HEK293T (cell line): ENCODE measurements at regions not wholly inside any gene's neighbourhood (a gene's known extent, or its start where the extent isn't known, plus 50 kb on each side); places are given as distances from the start of the nearest gene placed in this dataset.
A peak's percentile ranks its signal among the peaks of the same experiment; 100 is the strongest.

Source experiments
- CTCF ChIA-PET: fragments of 350-600 bp; formaldehyde crosslinking; extraction: SDS; loops from one replicate; lab custom pipeline; 2021; ENCODE audit warnings: antibody characterized with exemption, inconsistent platforms; lab: Yijun Ruan, JAX
- POLR2A ChIA-PET: fragments of 350-600 bp; formaldehyde crosslinking; extraction: SDS; loops from one replicate; lab custom pipeline; 2020; ENCODE audit warnings: antibody characterized with exemption, inconsistent platforms; lab: Yijun Ruan, JAX
- DNase-seq: peaks from one replicate; pipeline ENCODE4 v3.0.0; 2012; ENCODE audit warnings: mixed read lengths; ENCODE audit errors: extremely low spot score
- ARNT ChIP-seq: fragments of 450-650 bp; IDR thresholded peaks from 2 replicates; pipeline ENCODE4 v1.6.1; 2017; ENCODE audit warnings: mild to moderate bottlenecking
- BHLHE40 ChIP-seq: fragments of 450-650 bp; IDR thresholded peaks from 2 replicates; pipeline ENCODE4 v1.6.1; 2016; ENCODE audit warnings: mild to moderate bottlenecking, moderate library complexity, borderline replicate concordance
- CTBP1 ChIP-seq: fragments of 450-650 bp; IDR thresholded peaks from 2 replicates; pipeline ENCODE4 v1.6.1; 2016; ENCODE audit warnings: borderline replicate concordance
- ELF4 ChIP-seq: fragments of 450-650 bp; IDR thresholded peaks from 2 replicates; pipeline ENCODE4 v1.6.1; 2017; ENCODE audit warnings: antibody characterized with exemption
- FOXA1 ChIP-seq: fragments of 450-650 bp; IDR thresholded peaks from 2 replicates; pipeline ENCODE4 v1.6.1; 2016; ENCODE audit warnings: mild to moderate bottlenecking
- FOXK2 ChIP-seq: fragments of 450-650 bp; IDR thresholded peaks from 2 replicates; pipeline ENCODE4 v1.6.1; 2016; ENCODE audit warnings: mild to moderate bottlenecking
- FOXM1 ChIP-seq: fragments of 450-650 bp; IDR thresholded peaks from 2 replicates; pipeline ENCODE4 v1.6.1; 2017; ENCODE audit warnings: mild to moderate bottlenecking, borderline replicate concordance
- HDGF ChIP-seq: fragments of 450-650 bp; IDR thresholded peaks from 2 replicates; pipeline ENCODE4 v1.6.1; 2017; ENCODE audit warnings: antibody characterized with exemption, borderline replicate concordance
- L3MBTL2 ChIP-seq: fragments of 450-650 bp; conservative IDR thresholded peaks from 2 replicates; pipeline ENCODE4 v1.6.1; 2016; ENCODE audit warnings: mild to moderate bottlenecking
- LEF1 ChIP-seq: fragments of 450-650 bp; IDR thresholded peaks from 2 replicates; pipeline ENCODE4 v1.6.1; 2017; ENCODE audit warnings: mild to moderate bottlenecking, borderline replicate concordance
- NFRKB ChIP-seq: fragments of 450-650 bp; IDR thresholded peaks from 2 replicates; pipeline ENCODE4 v1.6.1; 2016; ENCODE audit warnings: mild to moderate bottlenecking, moderate library complexity
- SP1 ChIP-seq: fragments of 450-650 bp; IDR thresholded peaks from 2 replicates; pipeline ENCODE4 v1.6.1; 2017
- SUZ12 ChIP-seq: fragments of 450-650 bp; IDR thresholded peaks from 2 replicates; pipeline ENCODE4 v1.6.1; 2016; ENCODE audit warnings: mild to moderate bottlenecking
- TARDBP ChIP-seq: fragments of 450-650 bp; IDR thresholded peaks from 2 replicates; pipeline ENCODE4 v1.6.1; 2016
- ZNF384 ChIP-seq: fragments of 450-650 bp; IDR thresholded peaks from 2 replicates; pipeline ENCODE4 v1.6.1; 2016
- TF ChIP-seq, protein P1 (sequence below): fragments of 450-650 bp; IDR thresholded peaks from 2 replicates; pipeline ENCODE4 v1.6.1; 2016

DNA sequence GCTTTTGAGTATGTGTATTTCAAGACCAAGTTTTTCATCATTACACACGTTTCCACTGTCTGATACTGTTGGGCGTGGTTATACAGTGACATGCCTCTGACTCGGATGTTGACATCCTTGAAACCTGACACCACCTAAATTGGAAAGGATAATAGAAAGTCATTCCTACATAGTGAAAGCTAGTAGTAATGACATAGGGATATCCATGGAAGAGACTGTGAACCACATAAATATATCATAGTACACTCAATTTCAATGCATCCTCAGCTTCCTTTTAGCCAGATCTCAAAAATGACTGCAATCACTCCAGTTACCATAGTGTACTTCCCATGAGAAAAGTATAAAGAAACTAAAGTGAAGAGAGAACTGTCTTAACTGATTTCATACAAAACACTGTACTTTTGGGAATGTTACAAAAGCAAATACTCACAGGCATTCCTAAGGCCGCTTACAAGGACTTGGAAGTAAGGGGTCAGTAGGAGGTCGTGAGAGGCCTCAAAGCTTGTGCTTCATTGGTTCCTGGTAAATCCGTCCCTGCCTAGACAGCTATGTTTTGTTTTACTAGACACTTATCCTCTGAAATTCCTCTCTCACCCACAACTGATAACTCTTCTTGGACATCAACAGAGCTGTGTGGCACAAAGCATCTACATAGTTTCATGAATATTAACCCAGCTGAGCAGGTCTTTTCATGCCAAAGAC is 71.8 kb upstream of the VWDE start:
- POLR2A ChIA-PET: no interaction called here
- TF ChIP-seq ELF4 (no peak), FOXA1 (no peak), NFRKB (no peak), CTBP1 (no peak), FOXM1 (no peak), L3MBTL2 (no peak), TARDBP (no peak), SUZ12 (no peak), ZNF384 (no peak), HDGF (no peak)
- TF ChIP-seq, protein P1, sequence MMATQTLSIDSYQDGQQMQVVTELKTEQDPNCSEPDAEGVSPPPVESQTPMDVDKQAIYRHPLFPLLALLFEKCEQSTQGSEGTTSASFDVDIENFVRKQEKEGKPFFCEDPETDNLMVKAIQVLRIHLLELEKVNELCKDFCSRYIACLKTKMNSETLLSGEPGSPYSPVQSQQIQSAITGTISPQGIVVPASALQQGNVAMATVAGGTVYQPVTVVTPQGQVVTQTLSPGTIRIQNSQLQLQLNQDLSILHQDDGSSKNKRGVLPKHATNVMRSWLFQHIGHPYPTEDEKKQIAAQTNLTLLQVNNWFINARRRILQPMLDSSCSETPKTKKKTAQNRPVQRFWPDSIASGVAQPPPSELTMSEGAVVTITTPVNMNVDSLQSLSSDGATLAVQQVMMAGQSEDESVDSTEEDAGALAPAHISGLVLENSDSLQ: no peak
- CTCF ChIA-PET: interaction anchor here (1.7 kb wide), 1 partner anchor 17 kb away, joined by 16 read pairs; no protein-coding TSS in a partner anchor
- DNase-seq: no peak

DNA sequence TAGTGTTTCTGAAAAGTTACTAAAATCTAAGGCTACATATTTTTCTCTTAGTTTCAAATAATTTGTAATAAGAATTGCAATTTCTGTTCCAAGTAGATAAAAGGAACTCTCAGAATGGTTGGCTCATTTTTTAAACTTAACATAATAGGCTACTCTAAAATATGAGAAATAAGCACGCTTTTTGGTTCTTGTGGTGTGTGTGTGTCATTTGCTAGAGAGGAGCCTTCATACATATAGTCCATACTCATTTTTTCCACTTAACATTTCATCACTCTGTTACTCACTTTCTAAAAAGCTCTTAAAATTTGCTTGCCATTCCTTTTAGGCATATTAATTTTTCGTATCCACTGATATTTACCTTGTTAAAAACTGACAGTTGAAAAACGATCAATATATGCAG is 74.0 kb upstream of the VWDE start:
- POLR2A ChIA-PET: no interaction called here
- TF ChIP-seq TARDBP (no peak), HDGF (no peak), ARNT (no peak)
- DNase-seq: no peak
- CTCF ChIA-PET: no interaction called here

DNA sequence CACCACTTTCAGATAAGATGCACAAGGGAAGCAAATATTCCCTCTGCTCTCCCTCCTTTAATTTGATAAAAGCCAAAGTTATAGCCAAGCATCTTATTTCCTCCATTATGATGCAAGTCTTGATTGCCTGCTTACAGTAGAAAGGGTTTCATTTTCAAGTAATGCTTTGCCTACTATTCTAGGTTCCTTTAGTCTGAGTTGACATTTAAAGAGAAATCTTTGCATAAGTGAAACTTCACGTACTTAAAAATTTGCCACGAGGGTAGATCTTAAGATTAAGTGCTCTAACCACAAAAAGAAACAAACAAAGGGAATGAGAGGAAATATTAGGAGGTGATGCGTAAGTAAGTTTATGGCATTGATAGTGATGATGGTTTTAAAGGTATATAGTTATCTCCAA is 78.1 kb upstream of the VWDE start:
- ChIA-PET CTCF (no interaction called here), POLR2A (no interaction called here)
- TF ChIP-seq BHLHE40 (no peak), FOXM1 (no peak), SP1 (no peak), HDGF (no peak), FOXA1 (no peak), CTBP1 (no peak), NFRKB (no peak), ZNF384 (no peak), TARDBP (no peak), LEF1 (no peak), ELF4 (no peak), ARNT (no peak), L3MBTL2 (no peak), FOXK2 (no peak)
- no peak for DNase-seq

DNA sequence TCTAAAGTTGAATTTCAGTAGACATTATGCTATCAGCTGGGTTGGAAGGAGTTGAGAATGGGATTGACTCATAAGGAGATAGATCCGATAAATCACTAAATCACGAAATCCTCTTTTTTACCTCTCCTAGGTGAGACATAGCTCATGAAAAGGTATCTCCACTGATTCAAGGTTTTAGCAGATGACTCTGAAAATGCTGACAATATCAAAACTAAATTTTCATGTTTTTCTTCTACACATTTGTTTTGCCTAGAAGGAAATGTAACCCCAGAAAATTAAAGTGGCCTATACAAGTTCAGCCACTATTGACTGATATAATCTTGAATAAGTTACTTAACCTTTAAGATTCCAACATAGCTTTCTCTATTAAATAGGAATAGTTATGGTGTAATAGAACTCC is 82.2 kb upstream of the VWDE start:
- TF ChIP-seq TARDBP (no peak), BHLHE40 (no peak), CTBP1 (no peak), SP1 (no peak), FOXA1 (no peak), L3MBTL2 (no peak), FOXM1 (no peak), FOXK2 (no peak), HDGF (no peak), NFRKB (no peak), SUZ12 (no peak), ELF4 (no peak), ARNT (no peak)
- TF ChIP-seq, protein P1: no peak
- DNase-seq: no peak
- CTCF ChIA-PET: interaction anchor here (1.3 kb wide), 1 partner anchor 28 kb away, joined by 4 read pairs; no protein-coding TSS in a partner anchor
- POLR2A ChIA-PET: no interaction called here

DNA sequence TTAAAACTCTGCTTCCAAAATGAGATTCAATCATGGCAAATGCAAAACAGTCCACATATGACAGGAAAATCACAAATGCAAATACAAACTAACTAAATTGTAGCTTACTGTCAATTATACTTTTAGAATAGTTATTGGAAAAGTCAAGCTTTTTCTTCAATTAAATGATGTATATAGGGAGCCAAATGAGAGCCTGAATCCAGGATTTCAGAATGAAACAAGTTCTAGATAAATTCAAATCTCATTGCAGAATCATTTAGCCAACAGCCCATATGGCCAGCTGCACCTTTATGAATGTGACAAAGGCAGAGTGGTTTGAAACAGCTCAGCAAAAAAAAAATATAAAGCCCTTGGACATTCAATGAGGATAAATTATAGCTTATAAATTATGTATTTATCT is 82.2 kb upstream of the SCIN start:
- TF ChIP-seq FOXA1: no peak
- POLR2A ChIA-PET: no interaction called here
- DNase-seq: no peak

DNA sequence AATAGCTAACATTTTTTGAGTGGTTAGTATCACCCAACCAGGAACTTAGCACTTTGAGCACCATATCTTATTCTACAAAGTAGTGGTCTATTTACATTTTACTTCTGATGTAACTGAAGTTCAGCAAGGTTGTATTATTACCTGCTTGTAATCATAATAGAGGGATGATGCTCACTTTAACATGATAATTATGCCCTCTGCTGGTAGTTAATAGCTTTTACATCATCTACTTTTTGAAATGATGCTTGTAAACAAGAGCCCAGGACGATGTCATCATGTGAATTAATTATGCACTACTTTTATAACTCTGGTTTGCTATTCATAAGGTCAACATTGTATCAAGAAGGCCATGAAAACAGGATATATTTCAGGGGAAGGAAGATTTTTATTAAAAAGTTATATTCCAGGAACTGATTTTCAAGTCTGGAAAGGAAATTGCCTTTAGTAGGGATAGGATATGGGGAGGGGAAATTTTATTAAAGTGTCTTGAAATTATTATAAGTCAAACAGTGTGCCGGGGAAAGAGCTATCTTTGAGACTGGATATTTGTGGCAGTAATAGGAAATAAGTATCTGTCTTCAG is 80.3 kb upstream of the SCIN start:
- ChIA-PET CTCF (interaction anchor here (0.7 to 2.0 kb wide), 5 partner anchors 32 to 353 kb away, joined by 3 to 23 read pairs (median 4); partner anchors contain the start of gene VWDE), POLR2A (no interaction called here)
- peak; percentile 7 for DNase-seq
- 0 out of 2 replicates have a peak, but pooled peaks have one; percentile 42 for TF ChIP-seq FOXK2
- no peak for TF ChIP-seq ARNT
- TF ChIP-seq FOXM1: no peak

More for the DNA sequence above, 82.2 kb upstream of the SCIN start:
- CTCF ChIA-PET: interaction anchor here (0.9 to 1.4 kb wide), 2 partner anchors 30 to 51 kb away, joined by 3 to 12 read pairs; no protein-coding TSS in a partner anchor

DNA sequence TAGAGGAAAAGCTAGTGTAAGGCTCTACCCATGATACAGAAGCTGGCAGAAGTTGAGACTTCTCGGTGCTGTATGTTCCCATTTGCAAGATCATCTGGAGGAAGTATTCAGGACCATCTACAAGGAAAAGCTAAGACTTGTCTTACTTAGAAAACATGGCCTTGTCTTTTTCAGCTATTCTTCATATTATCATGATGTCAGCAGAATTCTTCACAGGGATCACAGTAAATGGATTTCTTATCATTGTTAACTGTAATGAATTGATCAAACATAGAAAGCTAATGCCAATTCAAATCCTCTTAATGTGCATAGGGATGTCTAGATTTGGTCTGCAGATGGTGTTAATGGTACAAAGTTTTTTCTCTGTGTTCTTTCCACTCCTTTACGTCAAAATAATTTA is 79.6 kb upstream of the SCIN start:
- ChIA-PET POLR2A (no interaction called here), CTCF (interaction anchor here (2.0 kb wide), 1 partner anchor 32 kb away, joined by 23 read pairs; no protein-coding TSS in a partner anchor)
- DNase-seq: no peak
- no peak for TF ChIP-seq FOXK2
- no peak for TF ChIP-seq ZNF384
- TF ChIP-seq FOXA1: no peak
- no peak for TF ChIP-seq NFRKB
- TF ChIP-seq ARNT: no peak
- TF ChIP-seq SUZ12: no peak
- no peak for TF ChIP-seq L3MBTL2
- TF ChIP-seq SP1: no peak
- no peak for TF ChIP-seq ELF4
- no peak for TF ChIP-seq HDGF
- no peak for TF ChIP-seq LEF1
- TF ChIP-seq, protein P1: no peak
- no peak for TF ChIP-seq TARDBP
- TF ChIP-seq FOXM1: no peak
- no peak for TF ChIP-seq CTBP1
- no peak for TF ChIP-seq BHLHE40
